GM12875 (cell line): ENCODE measurements at regions not wholly inside any gene's neighbourhood (a gene's known extent, or its start where the extent isn't known, plus 50 kb on each side); places are given as distances from the start of the nearest gene placed in this dataset.

Source experiments
- H3K4me3 ChIP-seq: one replicate; pipeline ENCODE4 v1.5.1; 2011; ENCODE audit warnings: low read depth, low read length, control low read depth
- TF ChIP-seq, protein P1 (sequence below): IDR thresholded peaks from 2 replicates; pipeline ENCODE4 v1.5.1; 2011; ENCODE audit warnings: low read depth, mild to moderate bottlenecking, control low read depth, inconsistent platforms, low read length, moderate library complexity, borderline replicate concordance; ENCODE audit not compliant: insufficient read depth

GRCh38 chr4:19720190-19720589 is 531.5 kb upstream of the SLIT2 start:
- no peak overlapping the region for H3K4me3 ChIP-seq
- TF ChIP-seq, protein P1, sequence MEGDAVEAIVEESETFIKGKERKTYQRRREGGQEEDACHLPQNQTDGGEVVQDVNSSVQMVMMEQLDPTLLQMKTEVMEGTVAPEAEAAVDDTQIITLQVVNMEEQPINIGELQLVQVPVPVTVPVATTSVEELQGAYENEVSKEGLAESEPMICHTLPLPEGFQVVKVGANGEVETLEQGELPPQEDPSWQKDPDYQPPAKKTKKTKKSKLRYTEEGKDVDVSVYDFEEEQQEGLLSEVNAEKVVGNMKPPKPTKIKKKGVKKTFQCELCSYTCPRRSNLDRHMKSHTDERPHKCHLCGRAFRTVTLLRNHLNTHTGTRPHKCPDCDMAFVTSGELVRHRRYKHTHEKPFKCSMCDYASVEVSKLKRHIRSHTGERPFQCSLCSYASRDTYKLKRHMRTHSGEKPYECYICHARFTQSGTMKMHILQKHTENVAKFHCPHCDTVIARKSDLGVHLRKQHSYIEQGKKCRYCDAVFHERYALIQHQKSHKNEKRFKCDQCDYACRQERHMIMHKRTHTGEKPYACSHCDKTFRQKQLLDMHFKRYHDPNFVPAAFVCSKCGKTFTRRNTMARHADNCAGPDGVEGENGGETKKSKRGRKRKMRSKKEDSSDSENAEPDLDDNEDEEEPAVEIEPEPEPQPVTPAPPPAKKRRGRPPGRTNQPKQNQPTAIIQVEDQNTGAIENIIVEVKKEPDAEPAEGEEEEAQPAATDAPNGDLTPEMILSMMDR = no peak

GRCh38 chr4:19711871-19712270 is 539.8 kb upstream of the SLIT2 start:
- no peak overlapping the region for H3K4me3 ChIP-seq
- TF ChIP-seq, protein P1 = no peak

GRCh38 chr4:19707876-19708275 is 543.8 kb upstream of the SLIT2 start:
- H3K4me3 ChIP-seq = no peak overlapping the region
- TF ChIP-seq, protein P1 = no peak

GRCh38 chr4:19703391-19703790 is 548.3 kb upstream of the SLIT2 start:
- TF ChIP-seq, protein P1 = no peak

DNA sequence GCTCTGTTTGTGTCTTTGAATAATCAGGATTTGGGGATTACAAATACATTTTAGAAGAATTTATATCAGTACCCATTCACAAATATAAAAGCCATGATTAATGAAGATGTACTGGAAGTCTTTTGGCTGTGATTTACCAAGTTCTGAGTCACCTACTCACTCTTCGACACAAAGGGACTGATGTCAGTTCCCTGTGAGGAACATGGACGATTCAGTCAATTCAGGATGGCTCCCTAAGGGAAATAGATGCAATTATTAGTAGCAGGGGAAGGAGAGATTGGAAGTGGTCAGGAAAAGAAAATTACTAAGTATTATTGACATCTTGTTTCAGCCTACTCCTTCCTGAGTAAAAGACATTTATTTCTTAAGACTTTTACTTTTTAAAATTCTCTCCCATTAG is 550.7 kb upstream of the SLIT2 start:
- TF ChIP-seq, protein P1 = no peak
- no peak overlapping the region for H3K4me3 ChIP-seq

More at GRCh38 chr4:19703391-19703790, 548.3 kb upstream of the SLIT2 start:
- no peak overlapping the region for H3K4me3 ChIP-seq

- TF ChIP-seq, protein P1 = no peak
- H3K4me3 ChIP-seq = no peak overlapping the region
These were observed 552.7 kb upstream of the SLIT2 start for GRCh38 chr4:19698961-19699360.

GRCh38 chr4:19694812-19695211 is 556.9 kb upstream of the SLIT2 start:
- no peak overlapping the region for H3K4me3 ChIP-seq
- TF ChIP-seq, protein P1 = no peak
